H1 (cell line): ENCODE measurements at regions not wholly inside any gene's neighbourhood (a gene's known extent, or its start where the extent isn't known, plus 50 kb on each side); places are given as distances from the start of the nearest gene placed in this dataset.

Experiments
- CTCF ChIA-PET: fragments of 300-600 bp; sonication (Branson Sonifier 250); formaldehyde crosslinking; loops from one replicate; lab custom pipeline; 2021; ENCODE audit not compliant: partially characterized antibody; lab: Charles Lee
- POLR2A ChIA-PET: fragments of 300-600 bp; sonication (Branson Sonifier 250); formaldehyde crosslinking; loops from one replicate; lab custom pipeline; 2021; ENCODE audit warnings: inconsistent platforms; ENCODE audit not compliant: partially characterized antibody; lab: Charles Lee
- DNase-seq, 2 experiments: peaks; one replicate each; pipeline versions ENCODE4 v3.0.0 to v3.0.0-alpha.2; 2010 to 2022; ENCODE audit warnings: low spot score in 2 of 2, low read depth in 1 of 2, mixed read lengths in 1 of 2
- FAIRE-seq: peaks from 2 replicates; lab custom pipeline; 2011; peaks lifted over from hg19 to GRCh38; lab: Jason Lieb, UNC
- H2AFZ ChIP-seq: 2 replicates; pipeline ENCODE4 v1.8.1; 2012; ENCODE audit warnings: low read length, inconsistent platforms
- H2AK5ac ChIP-seq: 2 replicates; pipeline ENCODE4 v1.6.1; 2013; ENCODE audit warnings: low read depth, low read length
- H2BK120ac ChIP-seq: replicated peaks from 2 replicates; pipeline ENCODE3; 2013; ENCODE audit warnings: low read depth, low read length, inconsistent platforms
- H2BK12ac ChIP-seq: 2 replicates; pipeline ENCODE4 v1.6.1; 2013; ENCODE audit warnings: low read depth, low read length
- H2BK15ac ChIP-seq: 2 replicates; pipeline ENCODE4 v1.6.1; 2013; ENCODE audit warnings: low read length
- H2BK20ac ChIP-seq: 2 replicates; pipeline ENCODE4 v1.6.1; 2013; ENCODE audit warnings: low read length
- H2BK5ac ChIP-seq: 2 replicates; pipeline ENCODE4 v1.6.1; 2013; ENCODE audit warnings: low read depth, low read length
- H3K14ac ChIP-seq: 2 replicates; pipeline ENCODE4 v1.6.1; 2013; ENCODE audit warnings: inconsistent platforms; ENCODE audit not compliant: insufficient read length
- H3K18ac ChIP-seq: 2 replicates; pipeline ENCODE4 v1.6.1; 2013; ENCODE audit warnings: low read length; ENCODE audit errors: extremely low read depth
- H3K23ac ChIP-seq: 2 replicates; pipeline ENCODE4 v1.6.1; 2013; ENCODE audit warnings: inconsistent platforms; ENCODE audit not compliant: insufficient read length
- H3K23me2 ChIP-seq: 2 replicates; pipeline ENCODE4 v1.6.1; 2013; ENCODE audit warnings: low read depth, low read length
- H3K27ac ChIP-seq: 2 replicates; pipeline ENCODE4 v1.6.1; 2011; ENCODE audit warnings: low read depth, low read length, inconsistent platforms
- H3K27me3 ChIP-seq, 4 experiments: replicated peaks in 1 of 4; 1 replicate in 1 of 4; 2 replicates in 3 of 4; pipeline versions ENCODE4 v1.6.1 to v1.8.1; 2011 to 2013; ENCODE audit warnings: low read length in 3 of 4, mild to moderate bottlenecking in 3 of 4, inconsistent platforms in 2 of 4, mixed read lengths in 2 of 4, moderate library complexity in 1 of 4; ENCODE audit not compliant: control insufficient read depth in 3 of 4, insufficient read depth in 3 of 4; ENCODE audit errors: extremely low read depth in 1 of 4
- H3K36me3 ChIP-seq, 4 experiments: 2 replicates each; pipeline versions ENCODE4 v1.6.1 to v1.8.1; 2011 to 2013; ENCODE audit warnings: mild to moderate bottlenecking in 4 of 4, low read length in 3 of 4, moderate library complexity in 2 of 4, control low read depth in 1 of 4, inconsistent platforms in 1 of 4; ENCODE audit not compliant: insufficient read depth in 4 of 4, control insufficient read depth in 2 of 4
- H3K4ac ChIP-seq: replicated peaks from 2 replicates; pipeline ENCODE3; 2013; ENCODE audit warnings: low read length, low read depth, mixed read lengths, inconsistent platforms; ENCODE audit not compliant: insufficient read length
- H3K4me1 ChIP-seq, 4 experiments: replicated peaks in 1 of 4; 1 replicate in 1 of 4; 2 replicates in 3 of 4; pipeline versions ENCODE4 v1.6.1 to v1.8.1; 2011 to 2013; ENCODE audit warnings: low read length in 3 of 4, inconsistent platforms in 2 of 4, mixed read lengths in 1 of 4; ENCODE audit not compliant: insufficient read depth in 4 of 4, control insufficient read depth in 3 of 4
- H3K4me2 ChIP-seq, 2 experiments: 2 replicates each; pipeline versions ENCODE4 v1.6.1 to v1.8.1; 2011 to 2013; ENCODE audit warnings: low read depth in 2 of 2, low read length in 2 of 2, control low read depth in 1 of 2, inconsistent platforms in 1 of 2, mild to moderate bottlenecking in 1 of 2; ENCODE audit not compliant: insufficient read depth in 1 of 2
- H3K4me3 ChIP-seq, 4 experiments: fragments of 200-600, 300-600 bp in 1 of 4; sonication (generic), shearing (Covaris generic), sonication (Bioruptor Twin) in 1 of 4; 2 replicates each; pipeline versions ENCODE4 v1.5.1 to v1.8.1; 2011 to 2016; ENCODE audit warnings: low read length in 4 of 4, low read depth in 3 of 4, control low read depth in 2 of 4, inconsistent platforms in 2 of 4, mild to moderate bottlenecking in 2 of 4, mixed read lengths in 1 of 4, moderate library complexity in 1 of 4; ENCODE audit not compliant: insufficient read depth in 2 of 4; ENCODE audit errors: extremely low read depth in 1 of 4
- H3K56ac ChIP-seq: replicated peaks from 2 replicates; pipeline ENCODE3; 2013; ENCODE audit warnings: low read depth, mild to moderate bottlenecking, mixed read lengths, low read length, inconsistent platforms; ENCODE audit not compliant: insufficient read length
- H3K79me1 ChIP-seq: 2 replicates; pipeline ENCODE4 v1.6.1; 2013; ENCODE audit warnings: low read depth, low read length, control low read depth
- H3K79me2 ChIP-seq, 2 experiments: 2 replicates each; pipeline versions ENCODE4 v1.6.1 to v1.8.1; 2012 to 2013; ENCODE audit warnings: low read length in 2 of 2, mild to moderate bottlenecking in 2 of 2, inconsistent platforms in 1 of 2; ENCODE audit not compliant: insufficient read depth in 2 of 2, control insufficient read depth in 1 of 2
- H3K9ac ChIP-seq, 4 experiments: replicated peaks in 1 of 4; 1 replicate in 1 of 4; 2 replicates in 3 of 4; pipeline versions ENCODE4 v1.6.1 to v1.8.1; 2011 to 2013; ENCODE audit warnings: low read depth in 3 of 4, low read length in 3 of 4, control low read depth in 2 of 4, mild to moderate bottlenecking in 2 of 4, moderate library complexity in 2 of 4, inconsistent platforms in 1 of 4; ENCODE audit errors: extremely low read depth in 1 of 4
- H3K9me3 ChIP-seq, 2 experiments: 2 replicates each; pipeline versions ENCODE4 v1.6.1 to v1.8.1; 2012 to 2013; ENCODE audit warnings: mild to moderate bottlenecking in 2 of 2, moderate library complexity in 2 of 2, control low read depth in 1 of 2, inconsistent platforms in 1 of 2, low read depth in 1 of 2, low read length in 1 of 2, mixed read lengths in 1 of 2; ENCODE audit not compliant: insufficient read depth in 2 of 2
- H4K20me1 ChIP-seq, 2 experiments: replicated peaks in 1 of 2; 2 replicates each; pipeline versions ENCODE3 to v1.8.1; 2011 to 2013; ENCODE audit warnings: inconsistent platforms in 2 of 2, low read length in 2 of 2, mild to moderate bottlenecking in 1 of 2; ENCODE audit not compliant: insufficient read depth in 2 of 2, control insufficient read depth in 1 of 2
- H4K5ac ChIP-seq: 2 replicates; pipeline ENCODE4 v1.6.1; 2013; ENCODE audit warnings: low read length, low read depth, mixed read lengths, inconsistent platforms; ENCODE audit not compliant: insufficient read length
- H4K8ac ChIP-seq: 2 replicates; pipeline ENCODE4 v1.8.0; 2013; ENCODE audit warnings: mild to moderate bottlenecking, moderate library complexity, low read length, inconsistent platforms; ENCODE audit not compliant: insufficient read depth; ENCODE audit errors: extremely low read depth
- H4K91ac ChIP-seq: replicated peaks from 2 replicates; pipeline ENCODE3; 2013; ENCODE audit warnings: low read length, mixed read lengths, inconsistent platforms; ENCODE audit not compliant: insufficient read length
- SP4 ChIP-seq: IDR thresholded peaks from 2 replicates; pipeline ENCODE4 v1.6.1; 2012; ENCODE audit warnings: low read length, inconsistent platforms
- WGBS, 2 experiments: shearing (Covaris generic) in 1 of 2; methylation state at CpG; one replicate each; pipeline versions ENCODE4 v1.1.6 to v1.1.7; 2013 to 2015; ENCODE audit warnings: low lambda C conversion rate in 2 of 2, mixed read lengths in 2 of 2, inconsistent platforms in 1 of 2, low coverage in 1 of 2, missing lambda C conversion rate in 1 of 2; ENCODE audit not compliant: insufficient replicate concordance in 2 of 2, insufficient coverage in 1 of 2, insufficient read length in 1 of 2; ENCODE audit errors: extremely low coverage in 1 of 2, missing lambda C conversion rate in 1 of 2; 5-methylcytosine and 5-hydroxymethylcytosine counted together

GRCh38 chr4:45294464-45294863, 568.1 kb upstream of the GNPDA2 start:
- Histone ChIP-seq H3K4me3 (no peak overlapping the region), H3K4me2 (no peak overlapping the region), H4K20me1 (no peaks in the 10 kb centered on the region), H3K79me1 (no peaks in the 10 kb centered on the region), H2BK5ac (no peak overlapping the region), H4K8ac (no peak overlapping the region), H3K4ac (no peak overlapping the region), H3K36me3 (no peaks in the 10 kb centered on the region), H4K91ac (no peak overlapping the region), H3K23ac (no peak overlapping the region), H2BK120ac (no peak overlapping the region), H2BK15ac (no peak overlapping the region), H3K27me3 (no peaks in the 10 kb centered on the region), H3K18ac (no peak overlapping the region), H3K9me3 (no peaks in the 10 kb centered on the region), H3K56ac (no peak overlapping the region), H4K5ac (no peak overlapping the region), H3K79me2 (no peaks in the 10 kb centered on the region), H3K9ac (no peak overlapping the region), H3K4me1 (no peaks in the 10 kb centered on the region), H3K27ac (no peak overlapping the region), H2AFZ (peak overlapping the region; percentile 27; the same call in 1 of the 2 replicates), H2BK12ac (no peak overlapping the region), H3K14ac (no peak overlapping the region), H2BK20ac (no peak overlapping the region), H2AK5ac (no peak overlapping the region), H3K23me2 (no peaks in the 10 kb centered on the region)
- ChIA-PET POLR2A (no interaction called here), CTCF (no interaction called here)
- no peak for TF ChIP-seq SP4
- 76% methylated on average over 1 of the region's 1 CpG; no CpG with 5 or more reads in 1 of the 2 experiments for WGBS, 2 experiments
- no peak for FAIRE-seq
- no peak for DNase-seq
